PC-3 (cell line): ENCODE measurements at regions not wholly inside any gene's neighbourhood (a gene's known extent, or its start where the extent isn't known, plus 50 kb on each side); places are given as distances from the start of the nearest gene placed in this dataset.

Experiments used
- ATAC-seq: fragments of 200-7000 bp; cut with Tn5 transposase; 2 replicates; pipeline ENCODE4 v1.9.1; 2020; ENCODE audit warnings: mild to moderate bottlenecking, moderate library complexity
- BruUV-seq: library from RNA; stranded (reverse); fragments of 400-500 nt; replicated peaks from 2 replicates; lab custom pipeline; 2021; lab: Mats Ljungman, UMichigan
- CTCF ChIA-PET: fragments of 300-600 bp; sonication (Branson Sonifier 250); formaldehyde crosslinking; loops from one replicate; lab custom pipeline; 2022; ENCODE audit warnings: antibody characterized with exemption; lab: Charles Lee
- POLR2A ChIA-PET: fragments of 300-600 bp; sonication (Branson Sonifier 250); formaldehyde crosslinking; loops from one replicate; lab custom pipeline; 2022; ENCODE audit warnings: antibody characterized with exemption; ENCODE audit not compliant: unreplicated experiment; lab: Charles Lee
- DNase-seq: peaks from one replicate; pipeline ENCODE4 v3.0.0-alpha.2; 2015
- H2AFZ ChIP-seq: fragments of 300-600 bp; sonication (generic); 2 replicates; pipeline ENCODE4 v1.6.0; 2016; ENCODE audit warnings: antibody characterized with exemption, low read length
- H3F3A ChIP-seq: fragments of 300-600 bp; sonication (generic); one replicate; pipeline ENCODE4 v1.6.0; 2017; ENCODE audit warnings: antibody characterized with exemption, low read length, control low read depth, mild to moderate bottlenecking; ENCODE audit not compliant: unreplicated experiment
- H3K27ac ChIP-seq: fragments of 300-600 bp; sonication (generic); 2 replicates; pipeline ENCODE4 v1.5.1; 2016; ENCODE audit warnings: mild to moderate bottlenecking, low read length
- H3K27me3 ChIP-seq: fragments of 300-600 bp; sonication (generic); 2 replicates; pipeline ENCODE4 v1.6.1; 2016; ENCODE audit warnings: low read length, mixed read lengths
- H3K36me3 ChIP-seq: fragments of 300-600 bp; sonication (generic); 2 replicates; pipeline ENCODE4 v1.6.1; 2016; ENCODE audit warnings: low read depth, mixed run types, low read length, mixed read lengths
- H3K4me1 ChIP-seq: fragments of 300-600 bp; sonication (generic); 2 replicates; pipeline ENCODE4 v1.5.1; 2016; ENCODE audit warnings: low read length; ENCODE audit not compliant: insufficient read depth
- H3K4me2 ChIP-seq: fragments of 300-600 bp; sonication (generic); 2 replicates; pipeline ENCODE4 v1.6.0; 2016; ENCODE audit warnings: low read length
- H3K4me3 ChIP-seq: fragments of 300-600 bp; sonication (generic); 2 replicates; pipeline ENCODE4 v1.5.1; 2016; ENCODE audit warnings: mild to moderate bottlenecking, low read length, mixed read lengths
- H3K79me2 ChIP-seq: fragments of 300-600 bp; sonication (generic); 2 replicates; pipeline ENCODE4 v1.6.1; 2017; ENCODE audit warnings: low read length, mixed read lengths
- H3K9ac ChIP-seq: fragments of 300-600 bp; sonication (generic); 2 replicates; pipeline ENCODE4 v1.6.0; 2016; ENCODE audit warnings: mild to moderate bottlenecking, low read length
- H3K9me2 ChIP-seq: fragments of 300-600 bp; sonication (generic); replicated peaks from 2 replicates; pipeline ENCODE4 v1.6.1; 2016; ENCODE audit warnings: mixed run types, low read length, mixed read lengths
- H3K9me3 ChIP-seq: fragments of 300-600 bp; sonication (generic); 2 replicates; pipeline ENCODE4 v1.6.1; 2016; ENCODE audit warnings: low read length, mixed read lengths
- H4K20me1 ChIP-seq: fragments of 300-600 bp; sonication (generic); 2 replicates; pipeline ENCODE4 v1.6.1; 2016; ENCODE audit warnings: low read length, mixed read lengths
- CTCF ChIP-seq: fragments of 300-600 bp; sonication (generic); conservative IDR thresholded peaks from 2 replicates; pipeline ENCODE4 v1.5.1; 2017; ENCODE audit warnings: antibody characterized with exemption, low read depth, mild to moderate bottlenecking, low read length
- EZH2 ChIP-seq: fragments of 300-600 bp; sonication (generic); IDR thresholded peaks from one replicate; pipeline ENCODE4 v1.6.1; 2017; ENCODE audit warnings: antibody characterized with exemption, mild to moderate bottlenecking, low read length; ENCODE audit not compliant: unreplicated experiment
- EZH2phosphoT487 ChIP-seq: fragments of 300-600 bp; sonication (generic); IDR thresholded peaks from 2 replicates; pipeline ENCODE4 v1.6.1; 2018; ENCODE audit warnings: mild to moderate bottlenecking, antibody characterized with exemption, low read length, borderline replicate concordance
- intact Hi-C: fragments of 100-400 bp; cut with micrococcal nuclease; formaldehyde crosslinking; loops from 2 replicates; pipeline ENCODE4 v1.9.0; 2023

- ATAC-seq, result no peak
- Histone ChIP-seq H3K9me2 (no peaks in the 10 kb centered on the region), H3K9me3 (no peaks in the 10 kb centered on the region), H3K4me3 (no peak overlapping the region), H2AFZ (no peak overlapping the region), H3K79me2 (no peaks in the 10 kb centered on the region), H3K27ac (no peak overlapping the region), H4K20me1 (no peaks in the 10 kb centered on the region), H3K36me3 (no peaks in the 10 kb centered on the region), H3F3A (no peaks in the 10 kb centered on the region), H3K4me1 (no peaks in the 10 kb centered on the region), H3K4me2 (no peak overlapping the region), H3K9ac (no peak overlapping the region), H3K27me3 (no peaks in the 10 kb centered on the region)
- TF ChIP-seq EZH2, result no peak
- TF ChIP-seq CTCF, result no peak
- TF ChIP-seq EZH2phosphoT487, result no peak
- ChIA-PET CTCF (no interaction called here), POLR2A (no interaction called here)
- DNase-seq, result no peak
- intact Hi-C loops, result no loop called here
- BruUV-seq, result no TSS peak
Measured at GRCh38 chr2:138319616-138320015, 182.0 kb upstream of the SPOPL start.

GRCh38 chr2:138321458-138321857, 180.1 kb upstream of the SPOPL start:
- no peak overlapping the region for H3K27ac ChIP-seq
- H3K9me2 ChIP-seq, result no peaks in the 10 kb centered on the region
- H3K27me3 ChIP-seq, result no peaks in the 10 kb centered on the region
- ATAC-seq (no peak), DNase-seq (peak; percentile 29)
- ChIA-PET POLR2A (no interaction called here), CTCF (no interaction called here)
- no peaks in the 10 kb centered on the region for H3K36me3 ChIP-seq
- H2AFZ ChIP-seq, result no peak overlapping the region
- no peaks in the 10 kb centered on the region for H4K20me1 ChIP-seq
- no peak overlapping the region for H3K4me3 ChIP-seq
- intact Hi-C loops, result no loop called here
- no peaks in the 10 kb centered on the region for H3K79me2 ChIP-seq
- BruUV-seq, result no TSS peak
- TF ChIP-seq EZH2 (no peak), CTCF (no peak), EZH2phosphoT487 (no peak)
- H3K4me2 ChIP-seq, result no peak overlapping the region
- no peaks in the 10 kb centered on the region for H3F3A ChIP-seq
- no peaks in the 10 kb centered on the region for H3K4me1 ChIP-seq
- no peaks in the 10 kb centered on the region for H3K9me3 ChIP-seq
- H3K9ac ChIP-seq, result no peak overlapping the region

- CTCF ChIA-PET, result no interaction called here
- no peaks in the 10 kb centered on the region for H3K9me3 ChIP-seq
Measured at GRCh38 chr2:138323382-138324067, 178.0 kb upstream of the SPOPL start.

More at GRCh38 chr2:138323382-138324067, 178.0 kb upstream of the SPOPL start:
- Histone ChIP-seq H3K36me3 (no peaks in the 10 kb centered on the region), H3F3A (no peaks in the 10 kb centered on the region), H3K4me2 (no peak overlapping the region), H3K9ac (no peak overlapping the region), H3K4me1 (no peaks in the 10 kb centered on the region), H2AFZ (no peak overlapping the region), H4K20me1 (no peaks in the 10 kb centered on the region), H3K27me3 (no peaks in the 10 kb centered on the region), H3K79me2 (no peaks in the 10 kb centered on the region), H3K4me3 (no peak overlapping the region), H3K27ac (no peak overlapping the region), H3K9me2 (no peaks in the 10 kb centered on the region)
- no TSS peak for BruUV-seq
- ATAC-seq (no peak), DNase-seq (no peak)
- TF ChIP-seq CTCF (no peak), EZH2 (no peak), EZH2phosphoT487 (no peak)
- POLR2A ChIA-PET, result no interaction called here
- intact Hi-C loops, result no loop called here
